ENCODE measurements at regions not wholly inside any gene's neighbourhood (a gene's known extent, or its start where the extent isn't known, plus 50 kb on each side); places are given as distances from the start of the nearest gene placed in this dataset.
A peak's percentile ranks its signal among the peaks of the same experiment; 100 is the strongest.

- no peak overlapping the region for H3K27ac ChIP-seq (ENCODE audit: low read depth in 1 of 3, low read length in 2 of 3)
- no peaks in the 10 kb centered on the region for H3K36me3 ChIP-seq (ENCODE audit: control insufficient read depth in 3 of 3, insufficient read depth in 2 of 3, low read depth in 1 of 3, low read length in 3 of 3)
- no peaks in the 10 kb centered on the region for H3K4me1 ChIP-seq (ENCODE audit: control insufficient read depth in 3 of 3, insufficient read depth in 2 of 3, low read depth in 1 of 3, low read length in 2 of 3)
- FAIRE-seq = peak; percentile 67
- no peak overlapping the region for H3K4me3 ChIP-seq (ENCODE audit: low read depth in 1 of 3, low read length in 3 of 3)
- WGBS, 3 donors = 43 to 62% (median 59%) methylated on average over 3 of the region's 3 CpGs
- no peaks in the 10 kb centered on the region for H3K9me3 ChIP-seq (ENCODE audit: control insufficient read depth in 2 of 2, insufficient read depth in 1 of 2, low read depth in 1 of 2, low read length in 1 of 2)
- no peaks in the 10 kb centered on the region for H3K27me3 ChIP-seq (ENCODE audit: control insufficient read depth in 3 of 3, insufficient read depth in 3 of 3, low read length in 3 of 3)
- no peak for DNase-seq
Observed at GRCh38 chr3:145183261-145183660, 977.7 kb downstream of the PLOD2 start.

DNA sequence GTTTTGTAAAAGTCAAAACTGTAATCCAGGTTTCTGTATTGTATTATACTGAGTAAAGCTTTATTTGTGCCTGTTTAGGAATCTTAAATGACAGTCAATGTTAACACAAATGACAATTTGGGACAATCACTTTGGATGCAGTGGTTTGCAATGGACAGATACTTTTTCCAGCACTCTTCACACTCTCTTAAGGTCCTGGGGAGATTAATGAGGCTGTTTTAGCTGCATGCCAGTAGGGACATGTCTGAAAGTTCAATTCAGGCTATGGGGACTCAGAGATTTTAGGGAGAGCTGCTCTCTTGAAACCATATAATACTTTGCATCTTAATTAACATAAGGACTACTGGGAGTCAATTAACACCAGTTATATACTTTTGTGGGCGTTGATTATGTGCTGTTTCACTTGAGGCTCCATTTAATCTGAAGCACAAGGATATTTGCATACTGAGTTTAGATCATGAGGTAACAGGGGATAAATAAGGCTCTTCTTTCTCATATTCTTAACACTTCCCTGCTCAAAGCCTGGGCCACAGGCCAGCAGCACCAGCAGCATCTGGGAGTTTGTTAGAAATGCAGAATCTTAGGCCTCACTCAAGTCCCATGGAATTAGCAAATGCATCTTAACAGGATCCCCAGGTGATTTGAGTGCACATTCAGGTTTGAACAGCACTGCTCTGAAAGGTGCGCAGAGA, 972.8 kb downstream of the PLOD2 start:
- Histone ChIP-seq H3K36me3 (ENCODE audit: control insufficient read depth in 3 of 3, insufficient read depth in 2 of 3, low read depth in 1 of 3, low read length in 3 of 3) (no peaks in the 10 kb centered on the region), H3K4me3 (ENCODE audit: low read depth in 1 of 3, low read length in 3 of 3) (no peak overlapping the region), H3K27me3 (ENCODE audit: control insufficient read depth in 3 of 3, insufficient read depth in 3 of 3, low read length in 3 of 3) (no peaks in the 10 kb centered on the region), H3K27ac (ENCODE audit: low read depth in 1 of 3, low read length in 2 of 3) (no peak overlapping the region), H3K9me3 (ENCODE audit: control insufficient read depth in 2 of 2, insufficient read depth in 1 of 2, low read depth in 1 of 2, low read length in 1 of 2) (no peaks in the 10 kb centered on the region), H3K4me1 (ENCODE audit: control insufficient read depth in 3 of 3, insufficient read depth in 2 of 3, low read depth in 1 of 3, low read length in 2 of 3) (no peaks in the 10 kb centered on the region)
- no peak for FAIRE-seq
- 69 to 82% (median 74%) methylated on average over 2 of the region's 2 CpGs for WGBS, 3 donors
- DNase-seq = no peak

DNA sequence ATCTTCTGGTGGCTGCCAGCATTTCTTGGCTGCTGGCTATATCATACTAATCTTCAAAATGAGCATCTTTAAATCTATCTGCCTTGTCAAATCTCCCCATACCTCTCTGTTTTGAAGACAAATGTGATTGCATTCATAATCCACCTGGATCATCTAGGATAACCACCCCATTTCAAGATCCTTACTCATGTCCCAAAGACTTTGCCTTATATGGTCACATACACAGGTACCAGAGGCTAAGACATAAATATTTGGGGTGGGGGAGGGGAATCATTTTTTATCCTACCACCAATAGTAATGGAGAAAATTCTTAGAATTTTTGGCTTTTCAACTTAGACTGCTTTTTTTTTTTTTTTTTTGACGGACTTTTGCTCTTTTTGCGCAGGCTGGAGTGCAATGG, 970.8 kb downstream of the PLOD2 start:
- DNase-seq = no peak
- Histone ChIP-seq H3K27ac (ENCODE audit: low read depth in 1 of 3, low read length in 2 of 3) (no peak overlapping the region), H3K27me3 (ENCODE audit: control insufficient read depth in 3 of 3, insufficient read depth in 3 of 3, low read length in 3 of 3) (no peaks in the 10 kb centered on the region), H3K9me3 (ENCODE audit: control insufficient read depth in 2 of 2, insufficient read depth in 1 of 2, low read depth in 1 of 2, low read length in 1 of 2) (no peaks in the 10 kb centered on the region), H3K4me1 (ENCODE audit: control insufficient read depth in 3 of 3, insufficient read depth in 2 of 3, low read depth in 1 of 3, low read length in 2 of 3) (no peaks in the 10 kb centered on the region), H3K36me3 (ENCODE audit: control insufficient read depth in 3 of 3, insufficient read depth in 2 of 3, low read depth in 1 of 3, low read length in 3 of 3) (no peaks in the 10 kb centered on the region), H3K4me3 (ENCODE audit: low read depth in 1 of 3, low read length in 3 of 3) (no peak overlapping the region)
- WGBS, 3 donors = 77 to 100% (median 89%) methylated on average over 2 of the region's 2 CpGs
- FAIRE-seq = no peak

- Histone ChIP-seq H3K36me3 (ENCODE audit: control insufficient read depth in 3 of 3, insufficient read depth in 2 of 3, low read depth in 1 of 3, low read length in 3 of 3) (no peaks in the 10 kb centered on the region), H3K27me3 (ENCODE audit: control insufficient read depth in 3 of 3, insufficient read depth in 3 of 3, low read length in 3 of 3) (no peaks in the 10 kb centered on the region), H3K4me1 (ENCODE audit: control insufficient read depth in 3 of 3, insufficient read depth in 2 of 3, low read depth in 1 of 3, low read length in 2 of 3) (no peaks in the 10 kb centered on the region), H3K4me3 (ENCODE audit: low read depth in 1 of 3, low read length in 3 of 3) (no peak overlapping the region), H3K27ac (ENCODE audit: low read depth in 1 of 3, low read length in 2 of 3) (no peak overlapping the region), H3K9me3 (ENCODE audit: control insufficient read depth in 2 of 2, insufficient read depth in 1 of 2, low read depth in 1 of 2, low read length in 1 of 2) (no peaks in the 10 kb centered on the region)
- WGBS, 3 donors = 76 to 88% (median 83%) methylated on average over 1 of the region's 1 CpG
- DNase-seq = no peak
- no peak for FAIRE-seq
Observed at GRCh38 chr3:145190761-145191160, 970.2 kb downstream of the PLOD2 start.

DNA sequence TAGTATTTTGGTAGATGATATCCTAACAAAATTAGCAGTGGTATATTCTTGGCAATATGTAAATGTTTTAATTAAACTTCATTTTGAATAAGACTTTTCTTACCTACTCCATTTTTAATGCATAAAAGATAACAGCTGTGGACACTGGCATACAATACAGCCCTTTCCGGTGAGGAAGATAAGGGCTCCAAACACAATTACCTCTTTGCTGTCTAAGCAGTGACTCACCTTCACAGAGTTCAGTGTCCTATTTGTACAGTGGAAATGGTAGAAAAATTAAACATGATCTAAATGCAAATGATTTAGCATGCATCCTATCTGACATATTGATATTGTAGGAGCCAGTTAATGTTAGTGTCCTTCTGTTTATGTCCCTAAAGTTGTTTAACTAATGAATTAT, 969.4 kb downstream of the PLOD2 start:
- Histone ChIP-seq H3K4me1 (ENCODE audit: control insufficient read depth in 3 of 3, insufficient read depth in 2 of 3, low read depth in 1 of 3, low read length in 2 of 3) (no peaks in the 10 kb centered on the region), H3K4me3 (ENCODE audit: low read depth in 1 of 3, low read length in 3 of 3) (no peak overlapping the region), H3K9me3 (ENCODE audit: control insufficient read depth in 2 of 2, insufficient read depth in 1 of 2, low read depth in 1 of 2, low read length in 1 of 2) (no peaks in the 10 kb centered on the region), H3K27ac (ENCODE audit: low read depth in 1 of 3, low read length in 2 of 3) (no peak overlapping the region), H3K27me3 (ENCODE audit: control insufficient read depth in 3 of 3, insufficient read depth in 3 of 3, low read length in 3 of 3) (no peaks in the 10 kb centered on the region), H3K36me3 (ENCODE audit: control insufficient read depth in 3 of 3, insufficient read depth in 2 of 3, low read depth in 1 of 3, low read length in 3 of 3) (no peaks in the 10 kb centered on the region)
- DNase-seq = peak in 1 of 2 donors; percentile 6
- FAIRE-seq = no peak
- WGBS, 3 donors = 27 to 63% (median 45%) methylated on average over 1 of the region's 1 CpG

DNA sequence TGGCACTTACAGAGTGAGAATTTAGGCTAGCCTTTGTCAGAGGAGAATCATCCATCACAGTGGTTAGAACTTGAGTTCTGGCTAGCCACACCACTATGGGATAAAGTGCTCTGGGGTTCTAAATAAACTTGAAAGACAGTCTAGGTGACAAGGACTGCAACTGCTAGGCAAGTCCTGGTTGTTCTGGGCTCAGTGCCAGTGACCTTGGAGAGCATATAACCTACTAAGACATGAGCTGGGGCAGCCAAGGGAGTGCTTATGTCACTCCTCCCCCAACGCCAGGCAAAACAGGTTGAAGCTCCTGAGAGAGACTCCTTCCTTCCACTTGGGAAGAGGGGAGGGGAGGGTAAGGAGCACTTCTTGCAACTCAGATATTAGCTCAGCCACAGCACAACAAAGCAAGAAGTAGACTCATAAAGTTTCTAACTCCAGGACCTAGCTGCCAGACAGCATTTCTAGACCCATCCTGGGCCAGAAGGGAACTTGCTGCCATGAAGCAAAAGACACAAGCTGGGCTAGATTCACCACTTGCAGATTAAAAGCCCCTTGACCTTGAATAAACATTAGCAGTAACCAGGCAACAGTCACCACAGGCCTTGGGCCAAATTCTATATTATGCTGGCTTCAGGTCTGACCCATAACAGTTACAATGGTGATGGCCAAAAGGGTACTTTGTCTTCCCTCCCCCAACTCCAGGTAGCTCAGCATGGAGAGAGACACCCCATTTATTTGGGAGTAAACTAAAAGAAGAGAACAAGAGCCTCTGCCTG, 963.7 kb downstream of the PLOD2 start:
- 31 to 53% (median 35%) methylated on average over 1 of the region's 1 CpG for WGBS, 3 donors
- H3K36me3 ChIP-seq (ENCODE audit: control insufficient read depth in 3 of 3, insufficient read depth in 2 of 3, low read depth in 1 of 3, low read length in 3 of 3) = no peaks in the 10 kb centered on the region
- no peak for DNase-seq
- no peak overlapping the region for H3K4me3 ChIP-seq (ENCODE audit: low read depth in 1 of 3, low read length in 3 of 3)
- FAIRE-seq = no peak
- no peaks in the 10 kb centered on the region for H3K27me3 ChIP-seq (ENCODE audit: control insufficient read depth in 3 of 3, insufficient read depth in 3 of 3, low read length in 3 of 3)
- H3K27ac ChIP-seq (ENCODE audit: low read depth in 1 of 3, low read length in 2 of 3) = no peak overlapping the region
- H3K9me3 ChIP-seq (ENCODE audit: control insufficient read depth in 2 of 2, insufficient read depth in 1 of 2, low read depth in 1 of 2, low read length in 1 of 2) = no peaks in the 10 kb centered on the region
- no peaks in the 10 kb centered on the region for H3K4me1 ChIP-seq (ENCODE audit: control insufficient read depth in 3 of 3, insufficient read depth in 2 of 3, low read depth in 1 of 3, low read length in 2 of 3)

GRCh38 chr3:145197821-145198220, 963.2 kb downstream of the PLOD2 start:
- no peak for DNase-seq
- Histone ChIP-seq H3K9me3 (ENCODE audit: control insufficient read depth in 2 of 2, insufficient read depth in 1 of 2, low read depth in 1 of 2, low read length in 1 of 2) (no peaks in the 10 kb centered on the region), H3K4me1 (ENCODE audit: control insufficient read depth in 3 of 3, insufficient read depth in 2 of 3, low read depth in 1 of 3, low read length in 2 of 3) (no peaks in the 10 kb centered on the region), H3K27me3 (ENCODE audit: control insufficient read depth in 3 of 3, insufficient read depth in 3 of 3, low read length in 3 of 3) (no peaks in the 10 kb centered on the region), H3K27ac (ENCODE audit: low read depth in 1 of 3, low read length in 2 of 3) (no peak overlapping the region), H3K36me3 (ENCODE audit: control insufficient read depth in 3 of 3, insufficient read depth in 2 of 3, low read depth in 1 of 3, low read length in 3 of 3) (no peaks in the 10 kb centered on the region), H3K4me3 (ENCODE audit: low read depth in 1 of 3, low read length in 3 of 3) (no peak overlapping the region)
- WGBS, 3 donors = 63 to 67% (median 63%) methylated on average over 1 of the region's 1 CpG
- FAIRE-seq = no peak

DNA sequence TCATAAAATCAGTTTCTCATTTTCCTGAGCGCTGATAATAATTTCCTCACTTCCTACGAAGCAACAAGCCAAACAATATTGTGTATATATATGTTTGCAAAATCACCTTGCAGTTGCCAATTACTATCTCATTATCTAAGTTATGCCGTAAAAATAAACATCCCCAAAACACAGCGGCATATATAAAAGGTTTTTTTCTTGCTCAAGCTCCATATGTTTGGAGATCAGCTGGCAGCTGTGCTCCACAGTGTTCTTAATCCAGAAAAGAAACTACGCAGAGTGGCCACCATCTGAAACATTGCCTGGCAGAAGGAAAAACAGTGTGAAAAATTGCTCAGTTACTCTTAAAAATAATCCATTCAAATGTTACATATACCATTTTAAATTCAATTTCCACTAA, 951.4 kb downstream of the PLOD2 start:
- Histone ChIP-seq H3K4me3 (ENCODE audit: low read depth in 1 of 3, low read length in 3 of 3) (no peak overlapping the region), H3K27me3 (ENCODE audit: control insufficient read depth in 3 of 3, insufficient read depth in 3 of 3, low read length in 3 of 3) (no peaks in the 10 kb centered on the region), H3K4me1 (ENCODE audit: control insufficient read depth in 3 of 3, insufficient read depth in 2 of 3, low read depth in 1 of 3, low read length in 2 of 3) (no peaks in the 10 kb centered on the region), H3K27ac (ENCODE audit: low read depth in 1 of 3, low read length in 2 of 3) (no peak overlapping the region), H3K36me3 (ENCODE audit: control insufficient read depth in 3 of 3, insufficient read depth in 2 of 3, low read depth in 1 of 3, low read length in 3 of 3) (no peaks in the 10 kb centered on the region), H3K9me3 (ENCODE audit: control insufficient read depth in 2 of 2, insufficient read depth in 1 of 2, low read depth in 1 of 2, low read length in 1 of 2) (no peaks in the 10 kb centered on the region)
- 58 to 74% (median 63%) methylated on average over 5 of the region's 5 CpGs for WGBS, 3 donors
- no peak for FAIRE-seq
- no peak for DNase-seq

Data from small intestine (tissue), 7 donors.